ENCODE measurements at regions not wholly inside any gene's neighbourhood (a gene's known extent, or its start where the extent isn't known, plus 50 kb on each side); places are given as distances from the start of the nearest gene placed in this dataset.

DNA sequence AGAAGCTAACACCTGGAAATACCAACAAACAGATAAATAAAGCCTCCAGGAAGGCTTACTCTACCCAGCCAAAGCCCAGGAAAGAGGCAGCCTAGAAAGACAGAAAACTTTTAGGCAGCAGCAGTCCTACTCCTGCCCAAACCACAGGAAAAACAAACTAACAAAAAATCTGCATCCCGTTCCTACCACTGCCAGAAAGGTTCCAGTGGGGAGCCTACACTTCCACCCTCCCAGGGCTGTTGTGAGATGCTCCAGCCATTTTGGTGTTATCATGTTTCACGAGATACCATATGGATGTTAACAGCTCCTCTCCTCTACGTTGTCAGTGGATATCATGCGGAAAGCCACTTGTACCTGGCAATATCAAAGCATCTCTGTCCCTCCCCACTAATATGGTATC, 135.9 kb upstream of the ADRA1D start:
- TF ChIP-seq EZH2 (IDR thresholded peaks at IDR 0.05) (no peak), POLR2AphosphoS5 (IDR thresholded peaks at IDR 0.05; ENCODE audit: borderline replicate concordance, low read depth, low read length) (no peak), FOXP2 (optimal IDR thresholded peaks at IDR 0.05; ENCODE audit: control extremely low read depth, extremely low read length, insufficient read depth) (no peak)
